Pancreas (tissue), 10 donors: ENCODE measurements at regions not wholly inside any gene's neighbourhood (a gene's known extent, or its start where the extent isn't known, plus 50 kb on each side); places are given as distances from the start of the nearest gene placed in this dataset.
"Not testable (repeated sequence)": the region's sequence is repeated elsewhere in the genome, so short reads cannot be mapped to it uniquely, and the experiment has no call there.

Experiments used
- ATAC-seq, 4 donors: fragments of 200-7000 bp; cut with Tn5 transposase; one replicate each; pipeline versions ENCODE4 v1.8.0 to v1.9.1; 2020; ENCODE audit warnings: mild to moderate bottlenecking in 4 of 4, moderate library complexity in 4 of 4
- DNase-seq, 6 donors: peaks; one replicate each; pipeline ENCODE4 v3.0.0-alpha.2; 2020
- FAIRE-seq: peaks from 2 replicates; lab custom pipeline; 2012; peaks lifted over from hg19 to GRCh38; lab: Jason Lieb, UNC
- H3K27ac ChIP-seq, 4 donors: fragments of 200-600 bp; sonication (generic); 1 replicate in 3 of 4; 2 replicates in 1 of 4; pipeline versions ENCODE4 v1.5.0 to v1.8.0; 2020
- H3K27me3 ChIP-seq, 4 donors: fragments of 200-600 bp; one replicate each; pipeline ENCODE4 v1.8.0; 2021
- H3K36me3 ChIP-seq, 3 donors: fragments of 200-600 bp; sonication (generic) in 1 of 3; one replicate each; pipeline versions ENCODE4 v1.5.0 to v1.8.0; 2020 to 2021
- H3K4me1 ChIP-seq, 3 donors: fragments of 200-600 bp; one replicate each; pipeline ENCODE4 v1.8.0; 2021
- H3K4me3 ChIP-seq, 4 donors: fragments of 200-600 bp; sonication (generic) in 2 of 4; one replicate each; pipeline versions ENCODE4 v1.5.0 to v1.8.0; 2020 to 2021
- H3K9me3 ChIP-seq, 4 donors: fragments of 200-600 bp; one replicate each; pipeline ENCODE4 v1.8.0; 2021
- WGBS, 2 donors: extraction: QIAGEN DNeasy Blood & Tissue Kit; methylation state at CpG; one replicate each; pipeline ENCODE4 v1.1.7; 2013; 5-methylcytosine and 5-hydroxymethylcytosine counted together
- intact Hi-C, 3 donors: fragments of 100-400 bp; cut with DNase I; formaldehyde crosslinking; loops; one replicate each; pipeline versions ENCODE4 v1.11.1 to v1.14.2; 2022
- TF ChIP-seq, protein P1 (sequence below), 4 donors: fragments of 200-600 bp; sonication (generic) in 3 of 4; IDR thresholded peaks; one replicate each; pipeline versions ENCODE4 v1.5.0 to v1.8.0; 2021; ENCODE audit warnings: antibody characterized with exemption in 4 of 4
- donor health status: healthy with polysubstance abuse.
- donor health status: DM: no; HTN: no; CAD: no; lungs with moderate emphysema.
- donor health status: DM: no; HTN: no; CAD: no.
- donor health status: control.
- donor health status: control.
- donor health status: Bipolar disorder and iron deficiency.
- donor health status: DM: yes; HTN: yes; CAD: no.
- donor health status: DM: no; HTN: no; CAD: no.
- donor health status: DM: no; HTN: no; CAD: no.
- donor health status: DM: yes; HTN: yes; CAD: no.

- H3K4me1 ChIP-seq, result no peaks in the 10 kb centered on the region
- no peak overlapping the region for H3K27ac ChIP-seq
- FAIRE-seq (no peak), ATAC-seq (peak in 2 of 4 donors; percentile 19 to 28), DNase-seq (no peak)
- WGBS, 2 donors, result 28 to 44% methylated on average over 8 of the region's 8 CpGs
- H3K9me3 ChIP-seq, result no peaks in the 10 kb centered on the region
- no peaks in the 10 kb centered on the region for H3K27me3 ChIP-seq
- intact Hi-C loops, result no loop called here
- no peak overlapping the region for H3K4me3 ChIP-seq
- H3K36me3 ChIP-seq, result no peaks in the 10 kb centered on the region
- TF ChIP-seq, protein P1, sequence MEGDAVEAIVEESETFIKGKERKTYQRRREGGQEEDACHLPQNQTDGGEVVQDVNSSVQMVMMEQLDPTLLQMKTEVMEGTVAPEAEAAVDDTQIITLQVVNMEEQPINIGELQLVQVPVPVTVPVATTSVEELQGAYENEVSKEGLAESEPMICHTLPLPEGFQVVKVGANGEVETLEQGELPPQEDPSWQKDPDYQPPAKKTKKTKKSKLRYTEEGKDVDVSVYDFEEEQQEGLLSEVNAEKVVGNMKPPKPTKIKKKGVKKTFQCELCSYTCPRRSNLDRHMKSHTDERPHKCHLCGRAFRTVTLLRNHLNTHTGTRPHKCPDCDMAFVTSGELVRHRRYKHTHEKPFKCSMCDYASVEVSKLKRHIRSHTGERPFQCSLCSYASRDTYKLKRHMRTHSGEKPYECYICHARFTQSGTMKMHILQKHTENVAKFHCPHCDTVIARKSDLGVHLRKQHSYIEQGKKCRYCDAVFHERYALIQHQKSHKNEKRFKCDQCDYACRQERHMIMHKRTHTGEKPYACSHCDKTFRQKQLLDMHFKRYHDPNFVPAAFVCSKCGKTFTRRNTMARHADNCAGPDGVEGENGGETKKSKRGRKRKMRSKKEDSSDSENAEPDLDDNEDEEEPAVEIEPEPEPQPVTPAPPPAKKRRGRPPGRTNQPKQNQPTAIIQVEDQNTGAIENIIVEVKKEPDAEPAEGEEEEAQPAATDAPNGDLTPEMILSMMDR (IDR thresholded peaks at IDR 0.05), result no peak
These were observed 82.3 kb upstream of the CDC42EP3 start for GRCh38 chr2:37753758-37754157.

DNA sequence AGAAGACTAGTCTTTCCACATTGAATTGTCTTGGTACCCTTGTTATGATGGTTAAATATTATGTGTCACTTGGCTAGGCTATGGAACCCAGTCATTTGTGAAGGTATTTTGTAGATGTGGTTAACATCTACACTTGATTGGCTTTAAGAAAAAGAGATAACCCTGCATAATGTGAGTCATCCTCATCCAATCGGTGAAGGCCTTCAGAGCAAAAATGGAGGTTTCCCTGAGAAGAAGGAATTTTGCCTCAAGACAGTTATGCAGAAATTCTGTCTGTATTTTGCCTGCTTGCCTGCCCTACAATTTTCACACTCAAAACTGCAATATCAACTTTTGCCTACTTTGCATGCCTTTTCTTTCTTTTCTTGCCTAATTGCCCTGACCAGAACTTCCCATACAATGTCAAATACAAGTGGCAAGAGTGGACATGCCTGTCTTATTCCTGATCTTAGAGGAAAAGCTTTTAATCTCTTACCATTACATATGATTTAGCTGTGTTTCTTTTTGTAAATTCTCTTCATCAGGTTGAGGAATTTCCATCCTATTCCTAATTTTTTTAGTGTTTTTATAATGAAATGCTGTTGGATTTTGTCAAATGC, 84.6 kb upstream of the CDC42EP3 start:
- DNase-seq, H3K27me3 ChIP-seq, H3K4me3 ChIP-seq, FAIRE-seq, H3K27ac ChIP-seq, H3K9me3 ChIP-seq, H3K36me3 ChIP-seq, ATAC-seq, intact Hi-C loops, H3K4me1 ChIP-seq: not testable (repeated sequence)
- 95 to 96% methylated on average over 1 of the region's 1 CpG for WGBS, 2 donors

- FAIRE-seq, H3K9me3 ChIP-seq, DNase-seq, H3K27ac ChIP-seq, H3K4me3 ChIP-seq, H3K36me3 ChIP-seq, ATAC-seq, H3K4me1 ChIP-seq, intact Hi-C loops, H3K27me3 ChIP-seq: not testable (repeated sequence)
These were observed 86.0 kb upstream of the CDC42EP3 start for GRCh38 chr2:37757456-37757855.

DNA sequence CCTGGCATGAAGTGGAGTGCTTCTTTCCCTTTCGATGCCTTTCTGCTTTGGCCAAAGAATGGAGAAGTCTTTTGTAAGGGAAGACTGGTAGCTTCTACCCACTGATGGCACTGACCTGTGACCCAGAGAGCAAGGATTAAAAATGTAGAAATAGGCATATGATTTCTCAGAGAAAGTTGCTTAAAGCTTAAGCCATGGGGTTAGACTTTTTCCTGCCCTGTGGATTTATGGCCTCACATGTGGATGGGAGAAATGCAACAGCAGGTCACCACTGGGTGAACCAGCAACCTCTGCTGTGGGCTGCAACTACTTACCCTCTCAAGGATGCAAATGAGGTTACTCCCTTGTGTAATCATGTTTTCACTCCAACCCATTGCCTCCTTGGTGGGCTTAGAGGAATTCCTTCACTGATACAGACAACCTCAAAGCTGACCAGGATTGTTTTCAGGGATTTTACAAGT, 86.7 kb upstream of the CDC42EP3 start:
- ATAC-seq, H3K27me3 ChIP-seq, H3K4me3 ChIP-seq, intact Hi-C loops, DNase-seq, H3K9me3 ChIP-seq, H3K36me3 ChIP-seq, H3K4me1 ChIP-seq, H3K27ac ChIP-seq, FAIRE-seq: not testable (repeated sequence)
- WGBS, 2 donors, result 82 to 86% methylated on average over 1 of the region's 1 CpG

- H3K27me3 ChIP-seq, intact Hi-C loops, H3K36me3 ChIP-seq, DNase-seq, H3K4me1 ChIP-seq, H3K27ac ChIP-seq, H3K4me3 ChIP-seq, ATAC-seq, H3K9me3 ChIP-seq: not testable (repeated sequence)
- peak; percentile 13 for FAIRE-seq
- WGBS, 2 donors, result 94% methylated on average over 1 of the region's 1 CpG
These were observed 88.5 kb upstream of the CDC42EP3 start for GRCh38 chr2:37759989-37760388.

DNA sequence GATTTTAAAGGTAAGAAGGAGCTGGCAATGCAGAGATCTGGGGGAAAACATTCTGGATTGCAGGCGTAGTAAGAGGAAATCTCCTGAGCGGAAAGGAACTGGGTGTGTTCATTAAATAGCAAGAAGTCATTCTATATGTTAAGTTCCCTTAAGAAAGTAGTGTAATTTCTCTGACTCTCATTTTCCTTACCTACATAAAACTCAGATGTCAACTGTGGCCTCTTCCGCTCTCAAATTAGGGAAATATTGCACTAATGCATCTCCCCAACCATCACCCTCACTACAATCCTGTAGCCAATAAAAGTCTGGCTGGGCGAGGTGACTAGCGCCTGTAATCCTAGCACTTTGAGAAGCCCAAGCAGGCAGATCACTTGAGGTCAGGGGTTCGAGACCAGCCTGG, 89.0 kb upstream of the CDC42EP3 start:
- TF ChIP-seq, protein P1 (IDR thresholded peaks at IDR 0.05), result no peak
- Histone ChIP-seq H3K36me3 (no peaks in the 10 kb centered on the region), H3K4me1 (no peaks in the 10 kb centered on the region), H3K27me3 (no peaks in the 10 kb centered on the region), H3K4me3 (no peak overlapping the region), H3K9me3 (no peaks in the 10 kb centered on the region), H3K27ac (no peak overlapping the region)
- no peak for FAIRE-seq
- no peak for DNase-seq
- intact Hi-C loops, result no loop called here
- WGBS, 2 donors, result 72 to 86% methylated on average over 6 of the region's 6 CpGs
- no peak for ATAC-seq

DNA sequence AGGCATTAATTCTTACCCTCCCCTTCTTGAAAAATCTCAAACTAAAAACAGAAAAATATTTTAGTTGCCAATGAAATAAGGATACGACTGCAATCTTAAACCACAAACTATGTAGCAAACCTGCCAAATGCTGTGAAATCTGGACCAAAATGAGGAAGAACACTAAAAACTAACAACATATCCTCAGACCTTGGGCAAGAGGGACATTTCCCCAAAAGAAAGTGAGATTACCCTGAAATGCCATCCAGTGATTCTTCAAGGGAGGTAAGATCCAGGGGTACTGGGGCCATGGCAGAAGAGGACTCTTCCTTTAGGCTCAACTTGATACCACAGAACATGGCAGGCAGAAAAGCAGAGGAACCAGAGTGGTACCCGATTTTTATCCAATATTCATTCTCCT, 90.8 kb upstream of the CDC42EP3 start:
- H3K4me1 ChIP-seq, H3K4me3 ChIP-seq, H3K36me3 ChIP-seq, intact Hi-C loops, H3K9me3 ChIP-seq, FAIRE-seq, H3K27me3 ChIP-seq, DNase-seq, H3K27ac ChIP-seq: not testable (repeated sequence)
- peak in 2 of 4 donors; percentile 32 to 50 for ATAC-seq
- WGBS, 2 donors, result 67 to 75% methylated on average over 2 of the region's 2 CpGs
